Adrenal gland (tissue), 9 donors: ENCODE measurements at regions not wholly inside any gene's neighbourhood (a gene's known extent, or its start where the extent isn't known, plus 50 kb on each side); places are given as distances from the start of the nearest gene placed in this dataset.

Experiments
- DNase-seq, 7 donors: peaks; one replicate each; pipeline ENCODE4 v3.0.0-alpha.2; 2019 to 2020
- H3K27ac ChIP-seq, 5 donors: fragments of 200-600 bp; sonication (generic) in 4 of 5; 1 replicate in 3 of 5; 2 replicates in 2 of 5; pipeline versions ENCODE4 v1.5.1 to v1.8.0; 2016 to 2020; ENCODE audit warnings: mild to moderate bottlenecking in 1 of 5
- H3K27me3 ChIP-seq: fragments of 200-600 bp; 2 replicates; pipeline ENCODE4 v1.8.0; 2021
- H3K36me3 ChIP-seq, 2 donors: fragments of 200-600 bp; replicated peaks in 1 of 2; 1 replicate in 1 of 2; 2 replicates in 1 of 2; pipeline versions ENCODE4 v1.5.1 to v1.8.0; 2018 to 2022
- H3K4me1 ChIP-seq, 2 donors: fragments of 200-600 bp; replicated peaks in 1 of 2; 1 replicate in 1 of 2; 2 replicates in 1 of 2; pipeline versions ENCODE4 v1.5.1 to v1.8.0; 2018 to 2021
- H3K4me3 ChIP-seq, 4 donors: fragments of 200-600 bp; sonication (generic) in 3 of 4; one replicate each; pipeline ENCODE4 v1.5.1; 2016 to 2018
- H3K9me3 ChIP-seq, 3 donors: fragments of 200-600 bp; sonication (generic) in 1 of 3; replicated peaks in 1 of 3; 1 replicate in 2 of 3; 2 replicates in 1 of 3; pipeline versions ENCODE4 v1.5.1 to v1.8.0; 2016 to 2021
- CTCF ChIP-seq, 6 experiments: fragments of 450-650 bp in 4 of 6; fragments of 200-600 bp in 2 of 6; sonication (generic) in 1 of 6; IDR thresholded peaks; 1 replicate in 5 of 6; 2 replicates in 1 of 6; pipeline versions ENCODE4 v1.5.1 to v1.8.0; 2016 to 2021; ENCODE audit warnings: antibody characterized with exemption in 6 of 6, mild to moderate bottlenecking in 2 of 6, moderate library complexity in 1 of 6
- POLR2A ChIP-seq, 2 donors: fragments of 450-650 bp; IDR thresholded peaks; one replicate each; pipeline ENCODE4 v1.6.1; 2017; ENCODE audit warnings: antibody characterized with exemption in 2 of 2, mild to moderate bottlenecking in 2 of 2, moderate library complexity in 1 of 2
- WGBS, 4 donors: extraction: QIAGEN DNeasy Blood & Tissue Kit in 2 of 4; methylation state at CpG; one replicate each; pipeline versions ENCODE4 v1.1.5 to v1.1.7; 2013 to 2017; 5-methylcytosine and 5-hydroxymethylcytosine counted together
- intact Hi-C, 2 donors: fragments of 100-400 bp; cut with DNase I; formaldehyde crosslinking; loops; one replicate each; pipeline versions ENCODE4 v1.14.1 to v1.15.0; 2022 to 2023
- donor health status: healthy with polysubstance abuse.
- donor health status: Bipolar disorder and iron deficiency.
- donor health status: DM: yes; HTN: yes; CAD: no.
- donor health status: DM: no; HTN: no; CAD: no.
- donor health status: DM: no; HTN: no; CAD: no.

GRCh38 chr20:7359739-7360138 lies 580.5 kb downstream of the HAO1 start:
- Histone ChIP-seq H3K9me3 (no peaks in the 10 kb centered on the region), H3K4me1 (no peaks in the 10 kb centered on the region), H3K36me3 (no peaks in the 10 kb centered on the region), H3K27ac (no peak overlapping the region), H3K4me3 (no peak overlapping the region), H3K27me3 (no peaks in the 10 kb centered on the region)
- no peak for TF ChIP-seq POLR2A (IDR thresholded peaks at IDR 0.05)
- TF ChIP-seq CTCF (IDR thresholded peaks at IDR 0.05) = no peak
- 80 to 87% (median 83%) methylated on average over 3 of the region's 3 CpGs for WGBS, 4 donors
- DNase-seq = no peak
- intact Hi-C loops = no loop called here

DNA sequence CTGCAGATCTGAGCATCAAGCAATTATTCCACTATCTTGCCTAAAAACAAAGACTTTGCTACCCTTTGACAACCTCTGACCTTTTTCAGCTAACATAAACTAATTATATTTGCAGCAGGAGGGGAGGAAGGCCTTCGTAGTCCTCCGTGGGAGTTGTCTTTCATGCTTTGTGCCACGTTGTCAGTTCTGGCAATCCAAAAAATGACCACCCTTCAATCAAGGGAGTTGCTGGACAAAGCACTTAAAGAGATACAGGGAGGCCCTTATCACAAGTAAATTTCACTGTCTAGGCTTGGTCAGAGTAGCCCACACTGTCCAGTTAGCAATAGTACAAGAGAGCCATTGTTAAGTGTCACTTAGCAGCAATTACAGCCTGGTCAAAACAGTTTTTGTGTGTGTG lies 578.9 kb downstream of the HAO1 start:
- no peaks in the 10 kb centered on the region for H3K27me3 ChIP-seq
- 59 to 83% (median 66%) methylated on average over 3 of the region's 3 CpGs for WGBS, 4 donors
- intact Hi-C loops = no loop called here
- TF ChIP-seq CTCF (IDR thresholded peaks at IDR 0.05) (no peak), POLR2A (IDR thresholded peaks at IDR 0.05) (no peak)
- no peaks in the 10 kb centered on the region for H3K9me3 ChIP-seq
- H3K27ac ChIP-seq = no peak overlapping the region
- no peak overlapping the region for H3K4me3 ChIP-seq
- H3K36me3 ChIP-seq = no peaks in the 10 kb centered on the region
- no peak for DNase-seq
- H3K4me1 ChIP-seq = no peaks in the 10 kb centered on the region

- H3K4me3 ChIP-seq = no peak overlapping the region
- no peak for DNase-seq
Observed at GRCh38 chr20:7361931-7362330, 578.3 kb downstream of the HAO1 start.

DNA sequence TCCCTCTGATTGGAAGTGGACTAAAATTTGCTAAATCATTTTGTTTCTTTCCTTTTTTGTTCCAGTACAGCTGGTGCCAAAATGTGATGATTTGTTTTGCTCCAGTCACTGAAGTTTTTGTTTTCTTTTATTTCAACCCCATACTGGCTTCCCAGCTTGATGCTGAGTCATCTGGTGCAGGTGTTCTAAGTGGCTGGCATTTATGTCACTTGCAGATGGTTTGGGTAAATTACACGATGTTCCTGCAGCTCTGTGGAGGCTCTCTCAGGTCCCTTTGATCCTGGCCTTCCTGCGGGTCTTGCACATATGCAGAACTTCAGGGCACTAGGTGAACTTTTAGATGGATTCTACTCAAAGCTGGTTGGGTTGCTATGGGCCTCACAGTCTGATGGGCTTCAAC lies 577.7 kb downstream of the HAO1 start:
- Histone ChIP-seq H3K27me3 (no peaks in the 10 kb centered on the region), H3K4me1 (no peaks in the 10 kb centered on the region), H3K9me3 (no peaks in the 10 kb centered on the region), H3K4me3 (no peak overlapping the region), H3K27ac (no peak overlapping the region), H3K36me3 (no peaks in the 10 kb centered on the region)
- TF ChIP-seq POLR2A (IDR thresholded peaks at IDR 0.05) (no peak), CTCF (IDR thresholded peaks at IDR 0.05) (no peak)
- DNase-seq = no peak
- intact Hi-C loops = no loop called here
- WGBS, 4 donors = 65 to 80% (median 73%) methylated on average over 2 of the region's 2 CpGs

More at GRCh38 chr20:7361931-7362330, 578.3 kb downstream of the HAO1 start:
- Histone ChIP-seq H3K27me3 (no peaks in the 10 kb centered on the region), H3K36me3 (no peaks in the 10 kb centered on the region), H3K27ac (no peak overlapping the region), H3K4me1 (no peaks in the 10 kb centered on the region), H3K9me3 (no peaks in the 10 kb centered on the region)
- WGBS, 4 donors = 47 to 58% (median 52%) methylated on average over 3 of the region's 3 CpGs
- intact Hi-C loops = no loop called here
- no peak for TF ChIP-seq POLR2A (IDR thresholded peaks at IDR 0.05)
- TF ChIP-seq CTCF (IDR thresholded peaks at IDR 0.05) = no peak
